ENCODE measurements at regions not wholly inside any gene's neighbourhood (a gene's known extent, or its start where the extent isn't known, plus 50 kb on each side); places are given as distances from the start of the nearest gene placed in this dataset.

DNA sequence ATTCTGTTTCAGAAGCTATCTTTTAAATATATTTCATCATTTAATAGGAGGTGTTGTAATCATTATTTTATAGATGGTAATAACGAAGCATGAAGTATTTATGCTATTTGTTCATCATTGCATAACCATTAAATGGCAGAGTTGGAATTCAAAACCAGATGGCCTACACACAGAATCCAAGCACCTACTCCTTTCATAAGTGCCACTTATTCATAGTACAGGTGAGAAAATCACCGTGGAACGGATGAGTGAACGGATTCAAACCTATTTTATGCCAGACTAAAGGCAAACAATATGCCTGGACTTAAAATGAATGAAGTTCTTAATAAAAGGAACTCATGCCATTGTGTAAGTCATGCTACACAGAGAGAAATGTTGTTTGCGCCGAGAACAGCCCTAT is 397.9 kb upstream of the ADGRB3 start:
- Histone ChIP-seq H3K27ac (ENCODE audit: low read depth in 1 of 2, low read length in 2 of 2) (no peak overlapping the region), H3K27me3 (ENCODE audit: control insufficient read depth in 1 of 2, insufficient read depth in 2 of 2, low read length in 2 of 2) (no peaks in the 10 kb centered on the region), H3K9me3 (ENCODE audit: control insufficient read depth in 1 of 2, insufficient read depth in 1 of 2, low read length in 2 of 2) (no peaks in the 10 kb centered on the region), H3K36me3 (ENCODE audit: insufficient read depth, low read length) (no peaks in the 10 kb centered on the region), H3K4me3 (ENCODE audit: low read length) (no peak overlapping the region), H3K4me1 (ENCODE audit: insufficient read depth, low read length) (no peaks in the 10 kb centered on the region)
- no peak overlapping the region for H3K4me3 Mint-ChIP-seq
- no peaks in the 10 kb centered on the region for H3K4me1 Mint-ChIP-seq (ENCODE audit: low read depth)
- no peaks in the 10 kb centered on the region for H3K36me3 Mint-ChIP-seq (ENCODE audit: low read depth)
- H3K27ac Mint-ChIP-seq = no peak overlapping the region
- POLR2A ChIA-PET = no interaction called here
- no peaks in the 10 kb centered on the region for H3K27me3 Mint-ChIP-seq
- DNase-seq (no peak), ATAC-seq (ENCODE audit: poor library complexity) (no peak)
- TF ChIP-seq, protein P1, sequence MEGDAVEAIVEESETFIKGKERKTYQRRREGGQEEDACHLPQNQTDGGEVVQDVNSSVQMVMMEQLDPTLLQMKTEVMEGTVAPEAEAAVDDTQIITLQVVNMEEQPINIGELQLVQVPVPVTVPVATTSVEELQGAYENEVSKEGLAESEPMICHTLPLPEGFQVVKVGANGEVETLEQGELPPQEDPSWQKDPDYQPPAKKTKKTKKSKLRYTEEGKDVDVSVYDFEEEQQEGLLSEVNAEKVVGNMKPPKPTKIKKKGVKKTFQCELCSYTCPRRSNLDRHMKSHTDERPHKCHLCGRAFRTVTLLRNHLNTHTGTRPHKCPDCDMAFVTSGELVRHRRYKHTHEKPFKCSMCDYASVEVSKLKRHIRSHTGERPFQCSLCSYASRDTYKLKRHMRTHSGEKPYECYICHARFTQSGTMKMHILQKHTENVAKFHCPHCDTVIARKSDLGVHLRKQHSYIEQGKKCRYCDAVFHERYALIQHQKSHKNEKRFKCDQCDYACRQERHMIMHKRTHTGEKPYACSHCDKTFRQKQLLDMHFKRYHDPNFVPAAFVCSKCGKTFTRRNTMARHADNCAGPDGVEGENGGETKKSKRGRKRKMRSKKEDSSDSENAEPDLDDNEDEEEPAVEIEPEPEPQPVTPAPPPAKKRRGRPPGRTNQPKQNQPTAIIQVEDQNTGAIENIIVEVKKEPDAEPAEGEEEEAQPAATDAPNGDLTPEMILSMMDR (IDR thresholded peaks at IDR 0.05) = no peak
- intact Hi-C loops (cut with DNase I, micrococcal nuclease) = no loop called here
- CTCF ChIA-PET = no interaction called here
- peaks cover 4% of the 10 kb centered on the region for H3K9me3 Mint-ChIP-seq

DNA sequence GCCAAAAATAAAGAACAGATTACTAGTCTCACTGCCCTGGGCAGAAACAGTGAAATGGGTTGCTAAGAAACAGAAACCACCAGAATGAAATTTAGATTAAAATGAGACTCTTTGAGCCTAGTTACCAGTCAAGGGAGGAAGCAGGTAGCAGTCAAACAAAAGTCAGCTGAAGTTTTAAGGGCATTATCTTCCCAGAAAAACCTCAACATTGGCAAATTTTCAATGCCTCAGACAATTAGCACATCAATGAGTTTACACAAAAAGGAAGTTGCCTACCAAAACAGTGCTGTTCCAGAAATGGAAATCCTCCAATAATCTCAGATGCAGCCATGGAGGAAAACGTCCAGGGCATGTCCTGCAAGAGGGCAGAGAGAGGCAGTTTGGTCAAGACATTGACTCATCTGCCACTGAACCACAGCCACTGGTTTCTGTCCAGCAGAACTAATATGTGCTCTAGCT is 399.7 kb upstream of the ADGRB3 start:
- ATAC-seq (ENCODE audit: poor library complexity) (no peak), DNase-seq (no peak)
- Mint-ChIP-seq H3K27me3 (no peaks in the 10 kb centered on the region), H3K4me3 (no peak overlapping the region), H3K9me3 (peaks cover 4% of the 10 kb centered on the region), H3K27ac (no peak overlapping the region), H3K4me1 (ENCODE audit: low read depth) (no peaks in the 10 kb centered on the region), H3K36me3 (ENCODE audit: low read depth) (no peaks in the 10 kb centered on the region)
- Histone ChIP-seq H3K4me1 (ENCODE audit: insufficient read depth, low read length) (no peaks in the 10 kb centered on the region), H3K27me3 (ENCODE audit: control insufficient read depth in 1 of 2, insufficient read depth in 2 of 2, low read length in 2 of 2) (no peaks in the 10 kb centered on the region), H3K4me3 (ENCODE audit: low read length) (no peak overlapping the region), H3K36me3 (ENCODE audit: insufficient read depth, low read length) (no peaks in the 10 kb centered on the region), H3K9me3 (ENCODE audit: control insufficient read depth in 1 of 2, insufficient read depth in 1 of 2, low read length in 2 of 2) (no peaks in the 10 kb centered on the region), H3K27ac (ENCODE audit: low read depth in 1 of 2, low read length in 2 of 2) (no peak overlapping the region)
- ChIA-PET CTCF (no interaction called here), POLR2A (no interaction called here)
- TF ChIP-seq, protein P1 (IDR thresholded peaks at IDR 0.05) = no peak
- intact Hi-C loops (cut with DNase I, micrococcal nuclease) = no loop called here

DNA sequence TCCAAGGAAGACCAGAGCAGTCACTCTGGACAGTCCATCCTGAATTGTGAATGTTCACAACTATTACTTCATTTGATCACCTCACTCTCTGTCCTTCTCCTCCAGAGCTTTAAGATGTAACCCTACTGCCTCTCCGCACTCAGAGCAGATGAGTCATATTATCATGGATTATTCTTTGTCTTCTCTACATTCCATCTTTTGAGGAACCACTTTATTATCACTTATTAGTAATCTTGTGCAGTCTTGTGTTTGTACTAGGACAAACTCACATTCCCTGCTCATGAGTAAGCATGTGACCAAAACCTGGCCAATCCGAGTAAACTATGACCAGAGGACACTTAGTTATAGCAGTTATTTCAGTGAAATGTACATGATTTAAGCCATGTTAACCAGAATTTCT is 401.5 kb upstream of the ADGRB3 start:
- no peaks in the 10 kb centered on the region for H3K36me3 Mint-ChIP-seq (ENCODE audit: low read depth)
- DNase-seq (no peak), ATAC-seq (ENCODE audit: poor library complexity) (no peak)
- Histone ChIP-seq H3K27me3 (ENCODE audit: control insufficient read depth in 1 of 2, insufficient read depth in 2 of 2, low read length in 2 of 2) (no peaks in the 10 kb centered on the region), H3K9me3 (ENCODE audit: control insufficient read depth in 1 of 2, insufficient read depth in 1 of 2, low read length in 2 of 2) (no peaks in the 10 kb centered on the region), H3K27ac (ENCODE audit: low read depth in 1 of 2, low read length in 2 of 2) (no peak overlapping the region), H3K36me3 (ENCODE audit: insufficient read depth, low read length) (no peaks in the 10 kb centered on the region), H3K4me3 (ENCODE audit: low read length) (no peak overlapping the region), H3K4me1 (ENCODE audit: insufficient read depth, low read length) (no peaks in the 10 kb centered on the region)
- peaks cover 4% of the 10 kb centered on the region for H3K9me3 Mint-ChIP-seq
- no peaks in the 10 kb centered on the region for H3K27me3 Mint-ChIP-seq
- no peak overlapping the region for H3K27ac Mint-ChIP-seq
- TF ChIP-seq, protein P1 (IDR thresholded peaks at IDR 0.05) = no peak
- ChIA-PET CTCF (no interaction called here), POLR2A (no interaction called here)
- intact Hi-C loops (cut with DNase I, micrococcal nuclease) = no loop called here
- H3K4me1 Mint-ChIP-seq (ENCODE audit: low read depth) = no peaks in the 10 kb centered on the region
- no peak overlapping the region for H3K4me3 Mint-ChIP-seq
